Activated naive CD8-positive, alpha-beta T cell treated with anti-CD3 and anti-CD28 coated beads for 36 hours (primary cell): ENCODE measurements at regions not wholly inside any gene's neighbourhood (a gene's known extent, or its start where the extent isn't known, plus 50 kb on each side); places are given as distances from the start of the nearest gene placed in this dataset.
"Not testable (repeated sequence)": the region's sequence is repeated elsewhere in the genome, so short reads cannot be mapped to it uniquely, and the experiment has no call there.

Experiments used
- DNase-seq: peaks from one replicate; pipeline ENCODE4 v3.0.0; 2021
- H3K27ac Mint-ChIP-seq: one replicate; pipeline ENCODE4 v1.8.0; 2022; ENCODE audit warnings: mild to moderate bottlenecking, moderate library complexity, mixed read lengths
- H3K27me3 Mint-ChIP-seq: one replicate; pipeline ENCODE4 v1.8.0; 2022; ENCODE audit warnings: mild to moderate bottlenecking, mixed read lengths
- H3K36me3 Mint-ChIP-seq: one replicate; pipeline ENCODE4 v1.8.0; 2021; ENCODE audit warnings: mild to moderate bottlenecking, mixed read lengths
- H3K4me1 Mint-ChIP-seq: one replicate; pipeline ENCODE4 v1.8.0; 2021; ENCODE audit warnings: mixed read lengths
- H3K4me3 Mint-ChIP-seq: one replicate; pipeline ENCODE4 v1.8.0; 2022; ENCODE audit warnings: mild to moderate bottlenecking, moderate library complexity, mixed read lengths
- H3K9me3 Mint-ChIP-seq: one replicate; pipeline ENCODE4 v1.8.0; 2022; ENCODE audit warnings: mixed read lengths

GRCh38 chr7:149559711-149560110, 62.1 kb upstream of the ZNF746 start:
- no peak overlapping the region for H3K4me3 Mint-ChIP-seq
- no peak for DNase-seq
- peak overlapping the region; percentile 21 for H3K27ac Mint-ChIP-seq
- no peaks in the 10 kb centered on the region for H3K4me1 Mint-ChIP-seq
- peaks cover 23% of the 10 kb centered on the region for H3K36me3 Mint-ChIP-seq
- H3K9me3 Mint-ChIP-seq: no peaks in the 10 kb centered on the region
- H3K27me3 Mint-ChIP-seq: no peaks in the 10 kb centered on the region

DNA sequence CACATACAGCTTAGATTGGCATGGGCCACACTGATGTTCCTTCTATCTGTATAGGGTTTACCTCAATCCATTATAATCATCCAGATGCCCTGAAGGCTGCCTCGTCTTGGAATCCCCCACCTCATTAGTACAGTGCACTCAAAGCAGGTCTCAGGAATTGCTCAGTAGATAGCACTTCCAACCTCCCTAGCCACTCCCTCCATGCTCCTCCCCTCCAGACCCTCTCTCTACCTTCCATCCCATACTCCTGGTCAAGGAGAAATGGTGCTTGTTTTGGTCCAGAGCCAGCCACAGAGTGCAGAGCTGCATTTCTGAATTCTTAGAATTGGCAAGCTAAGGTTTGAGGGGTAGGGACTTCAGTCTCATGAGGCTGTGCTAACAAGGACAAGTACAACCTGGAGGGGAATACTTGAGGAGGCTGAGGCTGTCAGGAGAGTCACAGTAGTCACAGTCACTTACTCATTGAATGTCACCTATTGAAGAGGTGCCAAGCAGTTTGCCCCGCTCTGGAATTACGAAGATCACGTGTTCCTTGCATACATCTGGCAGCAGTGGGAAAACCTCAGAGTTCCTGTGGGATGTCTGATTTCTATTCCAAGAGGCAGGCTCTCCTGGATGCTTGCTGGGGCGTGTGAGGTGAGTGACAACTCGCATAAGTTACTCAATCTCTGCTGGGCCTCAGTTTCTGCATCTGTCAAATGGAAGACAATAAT, 60.7 kb upstream of the ZNF746 start:
- H3K4me3 Mint-ChIP-seq: no peak overlapping the region
- H3K27ac Mint-ChIP-seq: no peak overlapping the region
- peaks cover 21% of the 10 kb centered on the region for H3K36me3 Mint-ChIP-seq
- no peaks in the 10 kb centered on the region for H3K4me1 Mint-ChIP-seq
- no peaks in the 10 kb centered on the region for H3K27me3 Mint-ChIP-seq
- DNase-seq: no peak
- no peaks in the 10 kb centered on the region for H3K9me3 Mint-ChIP-seq

- Mint-ChIP-seq H3K36me3 (peaks cover 31% of the 10 kb centered on the region), H3K27ac (peak overlapping the region; percentile 22)
- H3K27me3 Mint-ChIP-seq, H3K4me3 Mint-ChIP-seq, DNase-seq, H3K4me1 Mint-ChIP-seq, H3K9me3 Mint-ChIP-seq: not testable (repeated sequence)
Observed at GRCh38 chr7:149556525-149556924, 58.9 kb upstream of the ZNF746 start.

- not testable (repeated sequence) for H3K27ac Mint-ChIP-seq, DNase-seq, H3K4me3 Mint-ChIP-seq, H3K27me3 Mint-ChIP-seq, H3K4me1 Mint-ChIP-seq, H3K9me3 Mint-ChIP-seq
- peaks cover 36% of the 10 kb centered on the region for H3K36me3 Mint-ChIP-seq
Observed at GRCh38 chr7:149554821-149555220, 57.2 kb upstream of the ZNF746 start.

- H3K4me3 Mint-ChIP-seq: not testable (repeated sequence)
Observed at GRCh38 chr7:149553991-149554390, 56.4 kb upstream of the ZNF746 start.

GRCh38 chr7:149552799-149553198, 55.2 kb upstream of the ZNF746 start:
- Mint-ChIP-seq H3K36me3 (peaks cover 44% of the 10 kb centered on the region), H3K27ac (peak overlapping the region; percentile 18), H3K4me1 (no peaks in the 10 kb centered on the region), H3K9me3 (peaks cover 2% of the 10 kb centered on the region), H3K4me3 (no peak overlapping the region), H3K27me3 (no peaks in the 10 kb centered on the region)
- DNase-seq: no peak

More at GRCh38 chr7:149553991-149554390, 56.4 kb upstream of the ZNF746 start:
- H3K9me3 Mint-ChIP-seq, DNase-seq, H3K27me3 Mint-ChIP-seq, H3K4me1 Mint-ChIP-seq, H3K27ac Mint-ChIP-seq: not testable (repeated sequence)
- H3K36me3 Mint-ChIP-seq: peaks cover 36% of the 10 kb centered on the region
